Tibial nerve (tissue), 4 donors: ENCODE measurements at regions not wholly inside any gene's neighbourhood (a gene's known extent, or its start where the extent isn't known, plus 50 kb on each side); places are given as distances from the start of the nearest gene placed in this dataset.

Experiments
- CTCF ChIP-seq, 5 experiments: fragments of 200-600 bp in 3 of 5; fragments of 450-650 bp in 2 of 5; sonication (generic) in 3 of 5; IDR thresholded peaks; one replicate each; pipeline ENCODE4 v1.5.1; 2016 to 2019; ENCODE audit warnings: antibody characterized with exemption in 5 of 5, mild to moderate bottlenecking in 3 of 5, moderate library complexity in 2 of 5
- EP300 ChIP-seq, 2 donors: sonication (generic); formaldehyde crosslinking; IDR thresholded peaks; one replicate each; pipeline ENCODE4 v1.6.1; 2017; ENCODE audit warnings: antibody characterized with exemption in 2 of 2, mild to moderate bottlenecking in 1 of 2
- POLR2A ChIP-seq, 2 donors: fragments of 450-650 bp; IDR thresholded peaks; one replicate each; pipeline ENCODE4 v1.6.1; 2017; ENCODE audit warnings: antibody characterized with exemption in 2 of 2, mild to moderate bottlenecking in 2 of 2, moderate library complexity in 2 of 2

GRCh38 chr5:74432216-74432615, 208.3 kb downstream of the ENC1 start:
- TF ChIP-seq POLR2A (IDR thresholded peaks at IDR 0.05) (no peak), CTCF (IDR thresholded peaks at IDR 0.05) (no peak), EP300 (IDR thresholded peaks at IDR 0.05) (no peak)
